MCF 10A (cell line): ENCODE measurements at regions not wholly inside any gene's neighbourhood (a gene's known extent, or its start where the extent isn't known, plus 50 kb on each side); places are given as distances from the start of the nearest gene placed in this dataset.
A peak's percentile ranks its signal among the peaks of the same experiment; 100 is the strongest.

Experiments used
- BruUV-seq: library from RNA; stranded (reverse); fragments of 400-500 nt; replicated peaks from 2 replicates; lab custom pipeline; 2021; lab: Mats Ljungman, UMichigan
- CTCF ChIA-PET: fragments of 300-600 bp; sonication (Branson Sonifier 250); formaldehyde crosslinking; extraction: SDS; loops from one replicate; lab custom pipeline; 2021; ENCODE audit warnings: antibody characterized with exemption, inconsistent platforms; lab: Yijun Ruan, JAX
- POLR2A ChIA-PET: fragments of 300-600, 350-650 bp; sonication (Branson Sonifier 250); formaldehyde crosslinking; extraction: SDS; loops from one replicate; lab custom pipeline; 2020; ENCODE audit warnings: antibody characterized with exemption, inconsistent platforms; lab: Yijun Ruan, JAX
- DNase-seq: peaks from one replicate; pipeline ENCODE4 v3.0.0-alpha.2; 2018; ENCODE audit not compliant: unreplicated experiment
- H3K27ac Mint-ChIP-seq: one replicate; pipeline ENCODE4 v1.8.0; 2022; ENCODE audit warnings: mild to moderate bottlenecking, low read depth, mixed read lengths; ENCODE audit not compliant: unreplicated experiment
- H3K27me3 Mint-ChIP-seq: one replicate; pipeline ENCODE4 v1.8.0; 2022; ENCODE audit warnings: mixed read lengths; ENCODE audit not compliant: insufficient read depth, unreplicated experiment
- H3K36me3 Mint-ChIP-seq: one replicate; pipeline ENCODE4 v1.8.0; 2022; ENCODE audit warnings: mild to moderate bottlenecking, moderate library complexity, mixed read lengths; ENCODE audit not compliant: insufficient read depth, unreplicated experiment
- H3K4me1 Mint-ChIP-seq: one replicate; pipeline ENCODE4 v1.8.0; 2022; ENCODE audit warnings: mixed read lengths; ENCODE audit not compliant: insufficient read depth, unreplicated experiment
- H3K4me3 Mint-ChIP-seq: one replicate; pipeline ENCODE4 v1.8.0; 2022; ENCODE audit warnings: mild to moderate bottlenecking, moderate library complexity, mixed read lengths; ENCODE audit not compliant: unreplicated experiment
- H3K9me3 Mint-ChIP-seq: one replicate; pipeline ENCODE4 v1.8.0; 2022; ENCODE audit warnings: mixed read lengths; ENCODE audit not compliant: unreplicated experiment
- intact Hi-C: fragments of 100-400 bp; cut with micrococcal nuclease; formaldehyde crosslinking; loops from 2 replicates; pipeline ENCODE4 v1.14.1; 2022
- TF ChIP-seq, protein P1 (sequence below): fragments of 200-600 bp; IDR thresholded peaks from one replicate; pipeline ENCODE4 v1.8.0; 2022; ENCODE audit warnings: antibody characterized with exemption, mild to moderate bottlenecking; ENCODE audit not compliant: unreplicated experiment

DNA sequence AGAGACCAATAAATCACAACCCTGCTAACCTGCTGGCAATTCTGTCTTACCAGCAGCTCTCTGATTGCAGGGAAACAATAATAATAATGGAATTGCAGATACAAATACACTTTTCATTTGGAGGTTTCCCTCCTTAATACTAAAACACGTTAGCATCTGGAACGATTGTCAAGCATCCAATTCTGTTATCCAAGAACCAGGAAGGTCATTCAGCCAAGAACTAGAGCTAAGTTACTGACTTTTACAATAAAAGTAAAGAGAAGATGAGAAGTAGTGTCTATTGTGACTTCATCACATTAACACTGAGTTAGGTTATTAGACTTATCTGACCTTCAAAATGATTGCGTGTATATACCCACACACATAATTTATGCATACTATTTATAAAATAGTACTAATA, 335.6 kb downstream of the BRINP1 start:
- no peak overlapping the region for H3K27ac Mint-ChIP-seq
- H3K4me3 Mint-ChIP-seq, result no peak overlapping the region
- DNase-seq, result no peak
- no peaks in the 10 kb centered on the region for H3K36me3 Mint-ChIP-seq
- CTCF ChIA-PET, result no interaction called here
- POLR2A ChIA-PET, result no interaction called here
- H3K4me1 Mint-ChIP-seq, result no peaks in the 10 kb centered on the region
- intact Hi-C loops, result no loop called here
- TF ChIP-seq, protein P1, sequence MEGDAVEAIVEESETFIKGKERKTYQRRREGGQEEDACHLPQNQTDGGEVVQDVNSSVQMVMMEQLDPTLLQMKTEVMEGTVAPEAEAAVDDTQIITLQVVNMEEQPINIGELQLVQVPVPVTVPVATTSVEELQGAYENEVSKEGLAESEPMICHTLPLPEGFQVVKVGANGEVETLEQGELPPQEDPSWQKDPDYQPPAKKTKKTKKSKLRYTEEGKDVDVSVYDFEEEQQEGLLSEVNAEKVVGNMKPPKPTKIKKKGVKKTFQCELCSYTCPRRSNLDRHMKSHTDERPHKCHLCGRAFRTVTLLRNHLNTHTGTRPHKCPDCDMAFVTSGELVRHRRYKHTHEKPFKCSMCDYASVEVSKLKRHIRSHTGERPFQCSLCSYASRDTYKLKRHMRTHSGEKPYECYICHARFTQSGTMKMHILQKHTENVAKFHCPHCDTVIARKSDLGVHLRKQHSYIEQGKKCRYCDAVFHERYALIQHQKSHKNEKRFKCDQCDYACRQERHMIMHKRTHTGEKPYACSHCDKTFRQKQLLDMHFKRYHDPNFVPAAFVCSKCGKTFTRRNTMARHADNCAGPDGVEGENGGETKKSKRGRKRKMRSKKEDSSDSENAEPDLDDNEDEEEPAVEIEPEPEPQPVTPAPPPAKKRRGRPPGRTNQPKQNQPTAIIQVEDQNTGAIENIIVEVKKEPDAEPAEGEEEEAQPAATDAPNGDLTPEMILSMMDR, result no peak
- BruUV-seq, result no TSS peak
- peaks cover 19% of the 10 kb centered on the region for H3K9me3 Mint-ChIP-seq
- H3K27me3 Mint-ChIP-seq, result no peaks in the 10 kb centered on the region

DNA sequence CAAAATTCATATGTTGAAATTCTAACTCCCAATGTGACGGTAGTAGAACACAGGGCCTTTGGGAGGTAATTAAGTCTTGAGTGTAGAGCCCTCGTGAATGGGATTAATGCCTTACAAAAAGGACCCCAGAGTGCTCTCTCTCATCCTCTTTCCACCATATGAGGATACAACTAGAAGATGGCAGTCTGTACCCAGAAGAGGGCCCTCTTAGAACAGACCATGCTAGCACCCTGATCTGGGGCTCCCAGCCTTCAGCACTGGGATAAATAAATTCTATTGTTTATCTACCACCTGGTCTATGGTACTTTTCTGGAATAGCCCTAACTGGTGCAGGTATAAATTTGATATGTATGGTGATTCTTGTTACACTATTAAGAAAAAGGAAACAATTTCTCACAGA, 332.3 kb downstream of the BRINP1 start:
- Mint-ChIP-seq H3K9me3 (peaks cover 11% of the 10 kb centered on the region), H3K27ac (no peak overlapping the region), H3K4me1 (no peaks in the 10 kb centered on the region), H3K27me3 (no peaks in the 10 kb centered on the region), H3K36me3 (no peaks in the 10 kb centered on the region), H3K4me3 (no peak overlapping the region)
- ChIA-PET POLR2A (no interaction called here), CTCF (no interaction called here)
- DNase-seq, result no peak
- intact Hi-C loops, result no loop called here
- TF ChIP-seq, protein P1, result no peak
- BruUV-seq, result no TSS peak

DNA sequence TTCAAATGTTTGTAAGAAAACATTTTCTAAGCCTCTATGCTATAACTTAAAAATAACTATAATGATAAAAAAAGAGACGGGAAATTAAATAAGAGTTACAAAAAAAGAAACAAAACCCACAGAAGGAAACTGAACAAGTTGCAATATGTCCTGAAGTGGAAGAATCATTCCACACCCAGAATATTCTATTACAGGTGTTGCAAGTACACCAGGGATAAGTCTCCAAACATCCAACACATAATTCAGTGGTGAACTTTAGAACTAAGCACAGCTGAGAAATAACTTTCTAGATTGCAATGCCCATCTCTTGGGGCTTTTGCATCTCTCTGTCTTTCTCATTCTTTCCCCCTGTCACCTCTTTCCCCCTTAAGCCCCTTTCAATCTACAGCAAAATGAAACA, 325.2 kb downstream of the BRINP1 start:
- no TSS peak for BruUV-seq
- intact Hi-C loops, result no loop called here
- POLR2A ChIA-PET, result no interaction called here

DNA sequence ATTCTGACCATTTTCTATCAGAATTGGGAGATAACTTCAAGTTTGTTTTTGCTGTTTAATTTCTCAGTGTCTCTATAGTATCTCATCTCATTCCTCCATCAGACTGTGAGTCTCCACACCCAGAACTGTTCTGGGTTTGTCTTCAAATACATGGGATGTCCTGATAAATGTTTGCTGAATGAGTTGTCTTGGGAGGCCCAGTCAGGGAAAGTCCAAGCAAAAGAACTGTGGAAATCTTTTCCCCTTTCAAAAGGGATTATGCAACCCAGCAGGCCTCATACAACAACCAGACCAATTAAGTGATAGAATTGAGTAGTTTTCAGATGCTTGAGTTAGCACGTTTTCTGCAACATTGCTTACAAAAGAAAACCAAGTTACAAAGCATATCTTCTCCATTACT, 324.4 kb downstream of the BRINP1 start:
- intact Hi-C loops, result no loop called here
- Mint-ChIP-seq H3K36me3 (no peaks in the 10 kb centered on the region), H3K4me1 (no peaks in the 10 kb centered on the region), H3K9me3 (peaks cover 24% of the 10 kb centered on the region), H3K27ac (no peak overlapping the region), H3K27me3 (no peaks in the 10 kb centered on the region), H3K4me3 (no peak overlapping the region)
- ChIA-PET POLR2A (no interaction called here), CTCF (no interaction called here)
- no TSS peak for BruUV-seq
- DNase-seq, result peak; percentile 16
- TF ChIP-seq, protein P1, result no peak

More for the DNA sequence above, 325.2 kb downstream of the BRINP1 start:
- H3K27me3 Mint-ChIP-seq, result no peaks in the 10 kb centered on the region
- no peak overlapping the region for H3K27ac Mint-ChIP-seq
- DNase-seq, result no peak
- H3K36me3 Mint-ChIP-seq, result no peaks in the 10 kb centered on the region
- H3K9me3 Mint-ChIP-seq, result peaks cover 21% of the 10 kb centered on the region
- H3K4me1 Mint-ChIP-seq, result no peaks in the 10 kb centered on the region
- CTCF ChIA-PET, result no interaction called here
- H3K4me3 Mint-ChIP-seq, result no peak overlapping the region
- TF ChIP-seq, protein P1, result no peak
